NCI-H2196 (cell line): ENCODE measurements at regions not wholly inside any gene's neighbourhood (a gene's known extent, or its start where the extent isn't known, plus 50 kb on each side); places are given as distances from the start of the nearest gene placed in this dataset.

ENCODE experiments used
- DNase-seq: peaks from one replicate; lab custom pipeline; 2025; ENCODE audit not compliant: unreplicated experiment; lab: John Stamatoyannopoulos, UW

DNA sequence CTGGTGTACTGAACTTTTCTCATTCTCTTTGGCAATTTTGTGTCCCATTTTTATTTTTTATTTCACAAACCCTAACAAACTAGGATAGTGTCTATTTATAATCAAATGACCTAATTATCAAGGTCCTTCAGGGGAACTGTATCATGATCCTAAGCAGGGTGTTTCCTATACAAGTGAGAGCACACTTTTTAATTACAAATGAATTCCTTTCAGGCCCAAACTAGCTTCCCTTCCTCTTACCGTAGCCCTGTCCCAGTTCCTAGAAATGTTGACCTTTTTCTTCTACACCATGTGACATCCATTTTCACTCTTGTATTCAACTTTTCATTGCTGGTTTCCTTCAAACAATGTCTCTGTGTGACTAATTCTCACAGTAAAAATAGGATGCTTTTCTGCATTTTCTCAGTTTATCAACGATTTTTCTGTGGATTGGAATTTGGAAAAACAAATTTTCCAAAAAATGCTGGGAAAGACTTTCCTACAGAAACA, 411.4 kb downstream of the CCDC91 start:
- DNase-seq: no peak

GRCh38 chr12:28602786-28603185, 412.5 kb downstream of the CCDC91 start:
- no peak for DNase-seq

GRCh38 chr12:28603239-28603638, 413.0 kb downstream of the CCDC91 start:
- no peak for DNase-seq

- no peak for DNase-seq
Observed at GRCh38 chr12:28603801-28604200, 413.5 kb downstream of the CCDC91 start.

DNA sequence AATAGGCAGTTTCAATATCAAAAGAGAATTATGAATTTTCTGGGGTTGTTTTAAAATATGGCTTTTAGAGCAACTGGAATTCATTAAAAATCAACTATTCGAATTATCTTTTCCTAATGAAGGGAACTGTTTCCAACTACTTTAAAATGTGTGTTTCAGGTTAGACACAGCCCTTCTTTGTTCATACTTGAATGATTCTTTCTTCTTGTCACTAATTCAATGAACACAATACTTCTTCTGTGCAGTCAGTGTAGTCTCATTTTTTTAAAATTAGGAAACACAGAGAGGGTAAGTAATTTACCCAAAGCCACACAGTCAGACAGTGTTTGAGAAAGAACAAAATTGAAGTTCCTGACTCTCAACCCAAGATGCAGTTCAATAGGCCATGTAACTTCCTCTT, 414.0 kb downstream of the CCDC91 start:
- DNase-seq: no peak

GRCh38 chr12:28606967-28607557, 416.8 kb downstream of the CCDC91 start:
- DNase-seq: no peak

DNA sequence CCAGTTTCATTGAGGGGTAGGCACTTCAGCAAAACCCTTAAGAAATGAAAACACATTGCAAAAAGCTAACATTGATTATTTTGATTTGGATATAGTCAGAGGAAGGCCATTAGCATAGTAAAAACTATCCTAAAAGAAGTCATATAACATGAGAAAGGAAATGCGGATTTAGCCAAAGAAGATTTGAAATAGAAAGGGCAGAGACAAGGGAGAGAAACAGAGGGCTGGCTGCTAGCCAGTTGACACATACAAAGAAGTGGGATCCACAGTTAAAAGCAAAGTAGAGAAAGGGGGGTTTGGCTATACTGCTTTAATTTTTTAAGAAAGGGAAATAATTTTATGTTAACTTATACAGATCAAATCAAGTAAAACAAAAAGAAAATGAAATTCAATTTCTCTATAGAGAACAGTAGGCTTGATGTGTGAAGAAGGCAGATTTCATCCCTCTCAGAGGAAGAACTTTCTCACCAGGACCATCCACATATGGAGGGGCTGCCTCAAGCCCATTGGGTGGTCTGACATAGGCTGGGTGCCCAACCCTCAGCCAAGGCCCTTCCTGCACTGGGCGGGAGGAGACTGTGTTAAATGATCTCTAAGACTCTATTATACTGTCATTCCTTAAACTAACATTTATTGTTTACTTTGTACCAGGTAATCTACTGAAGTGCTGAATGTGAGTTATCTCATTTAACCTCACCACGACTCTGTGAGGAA, 420.3 kb downstream of the CCDC91 start:
- DNase-seq: no peak

GRCh38 chr12:28611115-28611435, 420.8 kb downstream of the CCDC91 start:
- no peak for DNase-seq

DNA sequence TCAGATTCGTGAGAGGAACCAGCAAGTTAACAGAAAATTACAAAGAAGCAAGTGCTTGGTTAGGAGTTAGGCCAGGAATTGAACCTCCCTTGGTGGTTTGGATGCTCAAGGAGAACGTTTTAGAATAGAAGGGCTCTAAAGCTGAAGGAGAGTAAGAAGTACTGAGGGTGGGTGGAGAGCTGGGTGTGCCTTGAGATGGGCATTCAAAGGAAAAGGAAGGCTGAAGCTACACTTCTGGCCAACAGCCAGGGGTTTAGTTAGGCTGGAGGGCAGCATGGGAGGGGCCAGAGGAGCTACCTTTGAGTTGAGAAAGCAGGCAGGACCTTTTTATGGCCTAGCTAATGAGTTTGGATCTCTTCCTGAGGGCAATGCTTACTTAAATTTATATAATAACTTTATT, 421.2 kb downstream of the CCDC91 start:
- DNase-seq: no peak

- DNase-seq: no peak
Observed at GRCh38 chr12:28618171-28618570, 427.9 kb downstream of the CCDC91 start.

GRCh38 chr12:28618772-28619171, 428.5 kb downstream of the CCDC91 start:
- DNase-seq: no peak

- DNase-seq: peak; percentile 18
Observed at GRCh38 chr12:28620281-28620680, 430.0 kb downstream of the CCDC91 start.

- DNase-seq: no peak
Observed at GRCh38 chr12:28622406-28622805, 432.1 kb downstream of the CCDC91 start.

- no peak for DNase-seq
Observed at GRCh38 chr12:28626504-28626903, 436.2 kb downstream of the CCDC91 start.

GRCh38 chr12:28629691-28630090, 439.4 kb downstream of the CCDC91 start:
- no peak for DNase-seq

GRCh38 chr12:28631831-28632230, 441.6 kb downstream of the CCDC91 start:
- DNase-seq: no peak

DNA sequence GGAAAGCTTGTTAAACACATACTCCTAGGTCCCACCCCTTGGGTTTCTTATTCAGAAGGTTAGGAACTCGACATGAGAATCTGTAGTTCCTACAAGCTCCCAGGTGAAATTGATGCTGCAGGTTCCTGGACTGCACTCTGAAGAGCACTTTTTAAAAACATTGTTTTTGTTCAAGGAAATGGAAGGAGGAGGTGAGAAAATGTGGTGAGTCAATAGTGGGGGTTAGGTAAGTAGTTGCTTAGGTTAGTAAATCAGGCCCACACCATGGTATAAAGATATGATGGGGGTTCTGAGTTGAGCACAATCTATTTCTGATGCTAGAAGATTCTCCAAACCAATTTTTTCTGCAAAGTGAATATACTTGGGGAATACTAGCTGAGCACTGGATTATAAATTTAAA, 450.3 kb downstream of the CCDC91 start:
- no peak for DNase-seq

- no peak for DNase-seq
Observed at GRCh38 chr12:28645436-28645835, 455.2 kb downstream of the CCDC91 start.

- DNase-seq: no peak
Observed at GRCh38 chr12:28645891-28646290, 455.6 kb downstream of the CCDC91 start.

- no peak for DNase-seq
Observed at GRCh38 chr12:28650906-28651305, 460.6 kb downstream of the CCDC91 start.

DNA sequence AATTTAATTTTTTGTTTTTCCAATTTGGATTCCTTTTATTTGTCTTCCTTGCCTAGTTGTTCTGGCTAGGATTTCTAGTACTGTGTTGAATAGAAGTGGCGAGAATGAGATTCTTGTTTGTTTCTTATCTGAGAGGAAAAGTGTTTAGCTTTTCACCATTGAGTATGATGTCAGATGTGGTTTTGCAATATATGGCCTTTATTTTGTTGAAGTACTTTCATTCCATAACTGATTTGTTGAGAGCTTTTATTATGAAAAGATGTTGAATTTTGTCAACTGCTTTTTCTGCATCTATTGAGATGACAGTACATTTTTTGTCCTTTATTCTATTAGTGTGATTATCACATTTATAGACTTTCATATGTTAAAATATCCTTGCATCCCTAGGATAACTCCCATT, 462.0 kb downstream of the CCDC91 start:
- no peak for DNase-seq

GRCh38 chr12:28681980-28682379, 467.1 kb upstream of the FAR2 start:
- DNase-seq: no peak

DNA sequence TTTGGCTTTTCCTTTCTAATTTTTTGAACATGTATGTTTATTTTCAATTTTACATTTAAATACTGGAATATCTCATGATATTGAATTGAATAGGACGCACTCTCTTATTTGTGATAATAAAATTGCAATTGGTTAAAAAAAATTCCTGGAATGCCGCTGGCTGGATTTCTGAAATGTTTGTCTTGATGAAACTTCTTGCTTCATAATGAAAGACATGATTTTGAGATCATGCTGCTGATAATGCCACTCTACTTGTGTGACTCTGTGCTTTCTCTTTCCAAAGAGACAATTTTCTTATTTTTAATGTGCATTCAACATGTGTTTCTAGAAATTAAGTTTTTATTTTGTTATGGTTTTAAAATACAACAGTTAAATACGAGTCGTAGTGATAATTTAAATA, 465.7 kb upstream of the FAR2 start:
- no peak for DNase-seq
